WERI-Rb-1 (cell line): ENCODE measurements at regions not wholly inside any gene's neighbourhood (a gene's known extent, or its start where the extent isn't known, plus 50 kb on each side); places are given as distances from the start of the nearest gene placed in this dataset.

ENCODE experiments used
- DNase-seq: peaks from one replicate; pipeline ENCODE4 v3.0.0-alpha.2; 2020
- H3K27ac ChIP-seq: fragments of 250-450 bp; sonication (Bioruptor Pico); 2 replicates; pipeline ENCODE4 v1.5.1; 2020; ENCODE audit warnings: mild to moderate bottlenecking, moderate library complexity
- H3K27me3 ChIP-seq: fragments of 250-450 bp; sonication (Bioruptor Pico); 2 replicates; pipeline ENCODE4 v1.5.1; 2021; ENCODE audit warnings: mild to moderate bottlenecking, low read depth, moderate library complexity; ENCODE audit not compliant: insufficient read depth, severe bottlenecking
- H3K36me3 ChIP-seq: fragments of 250-450 bp; sonication (Bioruptor Pico); 2 replicates; pipeline ENCODE4 v1.5.1; 2020; ENCODE audit warnings: mild to moderate bottlenecking, moderate library complexity
- H3K4me3 ChIP-seq: 2 replicates; pipeline ENCODE4 v1.5.1; 2011; ENCODE audit warnings: low read depth, mild to moderate bottlenecking, control low read depth, low read length
- H3K9me3 ChIP-seq: fragments of 250-450 bp; sonication (Bioruptor Pico); 2 replicates; pipeline ENCODE4 v1.5.1; 2021; ENCODE audit warnings: mild to moderate bottlenecking, moderate library complexity; ENCODE audit not compliant: severe bottlenecking
- TF ChIP-seq, protein P1 (sequence below): IDR thresholded peaks from 2 replicates; pipeline ENCODE4 v1.5.1; 2011; ENCODE audit warnings: low read depth, mild to moderate bottlenecking, control low read depth, inconsistent platforms, low read length

DNA sequence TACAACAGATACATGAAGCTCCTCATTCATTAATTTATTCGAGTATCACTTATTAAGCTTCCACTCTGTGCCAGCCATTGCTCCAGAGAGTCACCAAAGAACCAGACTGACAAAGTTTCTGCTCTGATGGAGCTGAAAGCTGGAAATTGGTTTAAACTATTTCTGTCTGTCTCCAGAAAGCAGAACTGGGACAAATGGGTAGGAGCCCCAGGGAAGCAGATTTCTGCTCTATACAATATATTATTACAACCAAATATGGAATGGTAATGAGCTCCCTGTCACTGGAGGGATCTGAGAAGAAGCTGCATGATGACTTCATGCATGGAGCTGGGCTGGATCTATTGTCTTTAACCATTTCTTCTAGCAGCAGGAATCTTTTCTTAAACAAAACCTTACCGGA is 165.4 kb upstream of the ADO start:
- TF ChIP-seq, protein P1, sequence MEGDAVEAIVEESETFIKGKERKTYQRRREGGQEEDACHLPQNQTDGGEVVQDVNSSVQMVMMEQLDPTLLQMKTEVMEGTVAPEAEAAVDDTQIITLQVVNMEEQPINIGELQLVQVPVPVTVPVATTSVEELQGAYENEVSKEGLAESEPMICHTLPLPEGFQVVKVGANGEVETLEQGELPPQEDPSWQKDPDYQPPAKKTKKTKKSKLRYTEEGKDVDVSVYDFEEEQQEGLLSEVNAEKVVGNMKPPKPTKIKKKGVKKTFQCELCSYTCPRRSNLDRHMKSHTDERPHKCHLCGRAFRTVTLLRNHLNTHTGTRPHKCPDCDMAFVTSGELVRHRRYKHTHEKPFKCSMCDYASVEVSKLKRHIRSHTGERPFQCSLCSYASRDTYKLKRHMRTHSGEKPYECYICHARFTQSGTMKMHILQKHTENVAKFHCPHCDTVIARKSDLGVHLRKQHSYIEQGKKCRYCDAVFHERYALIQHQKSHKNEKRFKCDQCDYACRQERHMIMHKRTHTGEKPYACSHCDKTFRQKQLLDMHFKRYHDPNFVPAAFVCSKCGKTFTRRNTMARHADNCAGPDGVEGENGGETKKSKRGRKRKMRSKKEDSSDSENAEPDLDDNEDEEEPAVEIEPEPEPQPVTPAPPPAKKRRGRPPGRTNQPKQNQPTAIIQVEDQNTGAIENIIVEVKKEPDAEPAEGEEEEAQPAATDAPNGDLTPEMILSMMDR = no peak
- peaks cover 62% of the 10 kb centered on the region for H3K27me3 ChIP-seq
- no peak overlapping the region for H3K27ac ChIP-seq

DNA sequence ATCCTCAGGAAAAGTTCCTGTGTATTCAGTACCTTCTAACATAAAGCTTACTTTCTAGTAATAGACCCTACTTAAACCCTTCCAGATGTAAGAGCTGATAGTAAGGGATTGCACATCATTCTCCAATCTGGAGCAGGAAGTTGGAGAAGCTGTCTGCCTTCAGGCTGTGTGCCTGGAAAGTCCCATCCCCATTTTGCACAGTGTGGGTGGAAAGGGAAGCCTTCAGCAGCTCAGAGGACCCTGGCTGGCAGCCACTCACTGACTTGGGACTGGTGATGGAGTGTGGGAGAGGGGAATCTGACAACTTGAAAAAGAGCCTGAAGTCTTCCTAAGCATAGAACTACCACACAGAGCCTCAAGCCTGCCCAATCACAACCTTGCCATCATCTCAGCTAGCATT is 164.1 kb upstream of the ADO start:
- TF ChIP-seq, protein P1 = no peak
- no peaks in the 10 kb centered on the region for H3K9me3 ChIP-seq
- no peak overlapping the region for H3K27ac ChIP-seq
- no peak for DNase-seq
- no peaks in the 10 kb centered on the region for H3K36me3 ChIP-seq
- H3K27me3 ChIP-seq = peaks cover 60% of the 10 kb centered on the region
- H3K4me3 ChIP-seq = no peak overlapping the region

More for the DNA sequence above, 165.4 kb upstream of the ADO start:
- Histone ChIP-seq H3K36me3 (no peaks in the 10 kb centered on the region), H3K4me3 (no peak overlapping the region), H3K9me3 (no peaks in the 10 kb centered on the region)
- no peak for DNase-seq

DNA sequence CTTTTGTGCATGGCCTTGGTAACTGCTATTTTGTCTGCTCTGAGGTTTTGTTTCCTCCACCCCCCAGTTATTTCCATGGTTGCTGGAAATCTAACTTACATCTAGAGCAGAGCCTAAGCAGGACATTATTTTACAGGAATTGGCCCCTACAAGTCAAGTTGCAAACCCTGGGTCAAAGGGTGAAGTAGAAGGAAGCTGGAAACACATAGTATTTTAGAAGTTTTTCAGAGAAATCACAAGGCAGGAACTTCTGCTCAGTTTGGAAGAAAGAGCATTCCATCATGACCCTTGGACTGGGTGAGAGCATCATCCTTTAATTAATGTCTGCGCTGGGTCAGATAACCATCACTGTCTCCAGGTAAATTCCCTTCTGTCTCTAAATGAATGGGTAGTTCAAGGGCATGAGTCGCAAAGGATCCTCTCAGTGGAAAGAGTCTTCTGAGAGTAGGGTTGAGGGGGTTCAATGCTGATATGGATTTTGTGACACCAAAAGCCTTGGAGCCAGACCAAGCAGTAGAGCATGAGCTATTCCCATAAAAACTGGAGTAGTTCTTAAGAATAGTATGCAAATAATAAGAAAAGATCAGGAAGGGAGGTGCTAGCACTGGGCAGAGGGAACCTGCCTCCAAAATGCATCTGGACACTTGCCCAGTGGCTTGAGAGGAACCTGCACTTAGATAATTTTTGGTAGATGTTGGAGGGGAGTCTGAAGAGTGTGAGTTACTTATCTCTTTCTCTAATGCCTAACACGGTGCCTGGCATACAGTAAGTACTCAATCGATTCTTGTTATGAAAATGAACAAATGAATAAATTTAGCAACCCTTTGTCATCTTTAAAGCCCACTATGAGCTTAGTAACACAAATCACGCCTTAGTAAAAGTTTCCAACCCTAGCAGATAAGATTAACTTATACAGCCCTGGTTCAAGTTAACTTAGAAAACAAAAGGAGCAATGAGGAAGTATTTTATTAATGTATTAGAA is 160.6 kb upstream of the ADO start:
- Histone ChIP-seq H3K27me3 (peaks cover 41% of the 10 kb centered on the region), H3K27ac (no peak overlapping the region), H3K9me3 (no peaks in the 10 kb centered on the region), H3K36me3 (no peaks in the 10 kb centered on the region), H3K4me3 (no peak overlapping the region)
- TF ChIP-seq, protein P1 = no peak
- DNase-seq = no peak

DNA sequence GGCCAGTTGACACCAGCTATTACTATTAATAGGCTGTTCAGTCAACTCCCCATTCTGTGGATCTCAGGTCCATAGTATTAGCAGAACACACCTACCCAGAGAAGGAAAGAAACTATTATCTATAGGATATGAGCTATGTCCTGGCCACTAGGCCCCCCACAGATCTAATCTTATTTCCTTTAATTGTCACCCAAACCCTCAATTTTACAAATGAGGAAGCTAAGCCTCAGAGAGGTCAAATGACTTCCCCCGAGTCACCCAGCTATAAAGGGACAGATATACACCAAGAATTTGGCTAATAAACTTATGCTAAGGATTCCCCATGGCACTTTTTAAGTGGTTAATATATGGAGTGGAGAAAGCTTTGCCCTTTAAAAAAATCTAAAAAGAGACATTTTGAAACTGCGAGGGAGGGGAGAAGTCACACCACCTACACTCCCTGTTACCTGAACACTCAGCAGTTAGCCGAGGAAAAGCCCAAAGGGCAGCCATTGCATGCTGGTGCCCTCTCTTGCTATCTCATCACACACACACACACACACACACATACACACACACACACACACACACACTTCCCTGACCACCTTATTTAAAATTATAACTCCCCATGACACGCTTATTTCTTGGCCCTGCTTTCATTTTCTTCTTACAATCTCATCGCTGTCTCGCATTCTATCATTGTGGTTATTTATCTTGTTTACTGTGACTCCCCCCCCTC is 157.0 kb upstream of the ADO start:
- TF ChIP-seq, protein P1 = no peak
- Histone ChIP-seq H3K9me3 (no peaks in the 10 kb centered on the region), H3K4me3 (no peak overlapping the region), H3K36me3 (no peaks in the 10 kb centered on the region), H3K27ac (no peak overlapping the region), H3K27me3 (peaks cover 48% of the 10 kb centered on the region)
- DNase-seq = no peak

DNA sequence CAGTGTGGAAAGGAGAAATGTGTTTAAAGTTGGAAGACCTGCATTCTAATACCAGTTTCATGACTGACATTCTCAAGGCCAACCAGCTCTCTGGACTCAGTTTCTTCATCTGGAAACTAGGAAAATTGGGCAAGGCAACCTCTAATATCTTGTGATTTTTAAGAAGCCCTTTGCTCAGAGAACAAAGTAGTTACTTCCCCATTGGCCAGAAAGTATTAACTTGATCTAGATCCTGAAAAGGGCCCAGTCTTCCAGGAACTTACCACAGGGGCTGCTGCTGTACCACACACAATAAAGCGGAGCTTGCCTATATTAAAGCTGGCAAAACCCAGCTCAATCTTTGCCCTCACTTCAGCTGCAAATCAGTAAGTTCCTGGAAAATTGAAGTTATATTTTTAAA is 155.6 kb upstream of the ADO start:
- Histone ChIP-seq H3K36me3 (no peaks in the 10 kb centered on the region), H3K9me3 (no peaks in the 10 kb centered on the region), H3K4me3 (no peak overlapping the region), H3K27me3 (peaks cover 47% of the 10 kb centered on the region), H3K27ac (no peak overlapping the region)
- TF ChIP-seq, protein P1 = no peak
- DNase-seq = no peak
